ENCODE measurements at regions not wholly inside any gene's neighbourhood (a gene's known extent, or its start where the extent isn't known, plus 50 kb on each side); places are given as distances from the start of the nearest gene placed in this dataset.

GRCh38 chr3:117507958-117508357, 798.4 kb downstream of the TUSC7 start:
- no peak for TF ChIP-seq POLR2A (IDR thresholded peaks at IDR 0.05)
- no peak for TF ChIP-seq CTCF (IDR thresholded peaks at IDR 0.05)

All from Peyer's patch (tissue), 4 donors.